ENCODE measurements at regions not wholly inside any gene's neighbourhood (a gene's known extent, or its start where the extent isn't known, plus 50 kb on each side); places are given as distances from the start of the nearest gene placed in this dataset.

- ChIA-PET POLR2A (interaction anchor here (0.7 kb wide), 1 partner anchor 435 kb away, joined by 4 read pairs; no protein-coding TSS in a partner anchor), CTCF (interaction anchor here (0.8 to 1.0 kb wide), 2 partner anchors 10 to 559 kb away, joined by 3 read pairs; no protein-coding TSS in a partner anchor)
These were observed 186.0 kb upstream of the KBTBD8 start for GRCh38 chr3:66812136-66812535.

More at GRCh38 chr3:66812136-66812535, 186.0 kb upstream of the KBTBD8 start:
- BruUV-seq (replicated peaks): no TSS peak
- TF ChIP-seq FOXK2 (IDR thresholded peaks at IDR 0.05) (no peak), HCFC1 (IDR thresholded peaks at IDR 0.05; ENCODE audit: low read length) (no peak), ZBTB40 (IDR thresholded peaks at IDR 0.05; ENCODE audit: borderline replicate concordance) (peak; percentile 70), BRCA1 (IDR thresholded peaks at IDR 0.05; ENCODE audit: low read depth, low read length) (no peak), CHD2 (IDR thresholded peaks at IDR 0.05; ENCODE audit: borderline replicate concordance, low read depth, low read length) (no peak), CREM (IDR thresholded peaks at IDR 0.05; ENCODE audit: low read depth) (no peak), CBX3 (IDR thresholded peaks at IDR 0.05; ENCODE audit: borderline replicate concordance, low read depth) (no peak)
- Histone ChIP-seq H3K79me2 (ENCODE audit: control insufficient read depth, insufficient read depth, low read length) (no peaks in the 10 kb centered on the region), H4K20me1 (ENCODE audit: control insufficient read depth, insufficient read depth) (no peaks in the 10 kb centered on the region), H3K27me3 (replicated peaks in 1 of 2; ENCODE audit: control insufficient read depth in 2 of 2, insufficient read depth in 2 of 2, low read length in 1 of 2) (no peaks in the 10 kb centered on the region), H3K4me1 (ENCODE audit: control insufficient read depth, insufficient read depth, low read length) (no peaks in the 10 kb centered on the region), H3K4me2 (ENCODE audit: control insufficient read depth, insufficient read depth) (no peak overlapping the region), H3K27ac (ENCODE audit: control insufficient read depth, insufficient read depth) (no peak overlapping the region), H2AFZ (ENCODE audit: control insufficient read depth, low read depth, low read length) (no peak overlapping the region), H3K4me3 (no peak overlapping the region), H3K36me3 (ENCODE audit: control insufficient read depth in 2 of 2, insufficient read depth in 2 of 2, low read length in 1 of 2) (no peaks in the 10 kb centered on the region), H3K9me3 (replicated peaks; ENCODE audit: control insufficient read depth, insufficient read depth, low read length) (no peaks in the 10 kb centered on the region), H3K9ac (ENCODE audit: control insufficient read depth, insufficient read depth, low read length) (no peak overlapping the region)
- FAIRE-seq (no peak), DNase-seq (ENCODE audit: low read depth, low spot score) (no peak), ATAC-seq (no peak)
- RAD21 ChIA-PET (ENCODE audit: unreplicated experiment): interaction anchor here (1.2 kb wide), 1 partner anchor 534 kb away, joined by 3 read pairs; no protein-coding TSS in a partner anchor
- SMC1A ChIA-PET (ENCODE audit: uncharacterized antibody, unreplicated experiment): interaction anchor here (1.0 to 1.6 kb wide), 2 partner anchors 10 to 405 kb away, joined by 3 to 4 read pairs; no protein-coding TSS in a partner anchor
- WGBS (ENCODE audit: insufficient coverage, insufficient replicate concordance, low lambda C conversion rate, missing lambda C conversion rate): 17% methylated on average over 2 of the region's 2 CpGs
- intact Hi-C loops (cut with micrococcal nuclease; ENCODE audit: unreplicated experiment) (loop anchor here (10.0 kb wide), 1 partner anchor 307 kb away; the partner anchor contains the start of gene LRIG1), in situ Hi-C loops (cut with MboI) (no loop called here)

Data from GM12878 (cell line).